Epithelial cell of esophagus (primary cell): ENCODE measurements at regions not wholly inside any gene's neighbourhood (a gene's known extent, or its start where the extent isn't known, plus 50 kb on each side); places are given as distances from the start of the nearest gene placed in this dataset.

Experiments
- DNase-seq: peaks from one replicate; pipeline ENCODE4 v3.0.0; 2010; ENCODE audit warnings: low read depth
- H3K4me3 ChIP-seq: 2 replicates; pipeline ENCODE4 v1.5.1; 2011; ENCODE audit warnings: mild to moderate bottlenecking, low read length, control low read depth
- CTCF ChIP-seq: IDR thresholded peaks from 2 replicates; pipeline ENCODE4 v1.5.1; 2011; ENCODE audit warnings: low read depth, mild to moderate bottlenecking, low read length, control low read depth, inconsistent platforms; ENCODE audit not compliant: insufficient read depth; ENCODE audit errors: missing control alignments

DNA sequence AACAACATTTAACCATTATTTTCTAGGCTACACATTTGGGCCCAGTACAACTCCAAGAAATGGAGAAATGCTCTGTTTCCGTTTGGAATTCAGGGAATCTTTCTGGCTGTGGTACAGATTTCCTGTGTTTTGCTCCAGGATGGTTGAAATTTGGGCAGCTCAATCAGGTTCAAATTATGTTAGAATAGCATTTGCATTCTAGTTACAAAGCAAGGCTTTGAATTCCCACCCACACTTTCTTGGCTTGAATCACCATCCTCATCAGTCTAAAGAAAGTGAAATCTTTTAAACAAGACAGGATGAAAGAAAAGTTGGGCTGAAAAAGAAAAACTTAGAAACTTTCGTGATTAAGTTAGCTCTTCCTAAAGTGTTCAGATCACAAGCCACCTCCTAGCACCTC, 98.1 kb upstream of the VCX3B start:
- TF ChIP-seq CTCF, result no peak
- no peak for DNase-seq
- no peak overlapping the region for H3K4me3 ChIP-seq

DNA sequence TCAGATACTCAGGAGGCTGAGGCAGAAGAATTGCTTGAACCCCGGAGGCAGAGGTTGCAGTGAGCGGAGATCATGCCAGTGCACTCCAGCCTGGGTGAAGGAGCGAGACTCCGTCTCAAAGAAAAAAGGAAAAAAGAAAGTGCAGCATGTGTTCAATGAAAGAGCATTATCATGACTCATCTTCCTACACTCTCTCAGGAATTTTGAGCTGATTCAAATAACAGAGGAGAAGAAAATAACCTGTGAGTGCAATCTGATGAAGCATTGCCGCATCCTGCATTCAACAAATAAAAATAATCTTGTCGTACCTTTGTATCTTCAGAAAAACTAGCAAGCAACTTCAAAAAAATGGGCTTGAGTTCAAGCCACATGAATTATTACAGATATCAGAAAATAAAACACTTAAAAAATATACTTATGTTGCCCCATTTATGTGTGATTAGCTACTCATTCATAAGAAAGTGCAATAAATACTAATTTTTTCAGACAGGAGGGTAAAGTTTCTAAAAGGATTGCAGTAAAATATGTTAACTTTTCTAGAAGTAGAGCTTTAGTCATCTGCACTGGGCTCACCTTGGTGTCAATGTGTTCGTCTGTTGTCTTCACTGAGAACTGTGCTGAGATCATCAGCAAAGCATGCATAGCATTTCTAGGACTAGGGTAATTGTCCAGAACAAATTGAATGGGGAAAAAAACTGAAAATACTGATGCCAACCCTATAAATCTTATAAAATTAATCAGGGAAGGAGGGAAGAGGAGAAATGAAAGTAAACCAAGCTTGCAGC, 90.4 kb upstream of the VCX3B start:
- TF ChIP-seq CTCF, result no peak
- peak; percentile 15 for DNase-seq

DNA sequence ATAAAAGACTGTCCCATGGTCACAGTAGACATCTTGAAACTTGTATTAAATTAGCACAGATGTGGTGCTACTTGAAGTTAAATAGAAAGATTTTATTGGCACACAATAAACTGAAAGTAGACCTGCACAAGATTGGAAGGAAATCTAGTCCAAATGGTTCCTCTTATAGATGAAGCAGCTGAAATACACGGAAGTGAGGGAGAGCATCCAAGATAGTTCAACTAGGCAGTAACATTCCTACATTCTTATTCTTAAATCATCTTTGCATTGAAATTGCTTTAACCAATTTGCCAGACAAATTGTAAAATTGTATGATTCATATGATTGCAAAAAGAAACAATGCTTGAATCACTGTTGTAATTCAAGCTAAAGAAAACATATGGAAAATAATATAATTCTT, 87.6 kb upstream of the VCX3B start:
- no peak for TF ChIP-seq CTCF
- H3K4me3 ChIP-seq, result no peak overlapping the region
- DNase-seq, result no peak

More for the DNA sequence above, 90.4 kb upstream of the VCX3B start:
- H3K4me3 ChIP-seq, result no peak overlapping the region

GRCh38 chrX:8390771-8391170, 73.9 kb upstream of the VCX3B start:
- no peak for DNase-seq

DNA sequence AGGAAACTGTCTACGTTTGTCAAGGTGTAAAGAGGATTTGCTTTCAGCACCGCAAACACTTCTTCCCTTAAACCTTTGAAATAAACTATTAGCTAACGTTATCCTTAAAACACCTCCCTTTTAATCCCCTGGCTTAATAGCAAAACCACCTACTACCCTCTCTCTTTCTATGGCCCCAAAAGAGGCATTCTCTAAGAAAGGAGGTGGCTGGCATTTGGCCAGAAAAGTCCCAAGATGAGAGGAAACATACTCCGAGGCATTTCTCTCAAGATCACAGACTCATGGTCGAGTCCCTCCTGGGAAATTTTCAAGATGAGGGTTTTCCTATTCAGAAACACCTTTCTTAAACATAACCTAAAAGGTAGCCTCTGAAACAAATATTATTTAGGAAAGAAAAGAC, 60.6 kb upstream of the VCX3B start:
- peak; percentile 0 for DNase-seq
- no peak overlapping the region for H3K4me3 ChIP-seq
- no peak for TF ChIP-seq CTCF

More at GRCh38 chrX:8390771-8391170, 73.9 kb upstream of the VCX3B start:
- H3K4me3 ChIP-seq, result no peak overlapping the region
- no peak for TF ChIP-seq CTCF

GRCh38 chrX:8404471-8404870, 60.2 kb upstream of the VCX3B start:
- TF ChIP-seq CTCF, result no peak
- DNase-seq, result peak; percentile 36
- no peak overlapping the region for H3K4me3 ChIP-seq

GRCh38 chrX:8404926-8405325, 59.7 kb upstream of the VCX3B start:
- H3K4me3 ChIP-seq, result no peak overlapping the region
- no peak for TF ChIP-seq CTCF
- DNase-seq, result peak; percentile 4
